ENCODE measurements at regions not wholly inside any gene's neighbourhood (a gene's known extent, or its start where the extent isn't known, plus 50 kb on each side); places are given as distances from the start of the nearest gene placed in this dataset.

- no peaks in the 10 kb centered on the region for H3K36me3 ChIP-seq (ENCODE audit: control insufficient read depth in 1 of 2, insufficient read depth in 2 of 2, low read length in 2 of 2)
- H3K27me3 ChIP-seq (ENCODE audit: low read depth, low read length) = no peaks in the 10 kb centered on the region
- H3K4me3 ChIP-seq (ENCODE audit: low read depth in 1 of 2, low read length in 2 of 2) = no peak overlapping the region
- peaks cover 0 to 15% of the 10 kb centered on the region in 2 donors for H3K9me3 ChIP-seq (ENCODE audit: control insufficient read depth in 1 of 2, low read length in 2 of 2)
- peaks cover 0 to 6% of the 10 kb centered on the region in 2 donors for H3K4me1 ChIP-seq (ENCODE audit: control insufficient read depth in 1 of 2, insufficient read depth in 2 of 2, low read length in 2 of 2)
- H3K27ac ChIP-seq (ENCODE audit: low read length) = no peak overlapping the region
These were observed 302.0 kb upstream of the RND3 start for GRCh38 chr2:150789376-150789905.

DNA sequence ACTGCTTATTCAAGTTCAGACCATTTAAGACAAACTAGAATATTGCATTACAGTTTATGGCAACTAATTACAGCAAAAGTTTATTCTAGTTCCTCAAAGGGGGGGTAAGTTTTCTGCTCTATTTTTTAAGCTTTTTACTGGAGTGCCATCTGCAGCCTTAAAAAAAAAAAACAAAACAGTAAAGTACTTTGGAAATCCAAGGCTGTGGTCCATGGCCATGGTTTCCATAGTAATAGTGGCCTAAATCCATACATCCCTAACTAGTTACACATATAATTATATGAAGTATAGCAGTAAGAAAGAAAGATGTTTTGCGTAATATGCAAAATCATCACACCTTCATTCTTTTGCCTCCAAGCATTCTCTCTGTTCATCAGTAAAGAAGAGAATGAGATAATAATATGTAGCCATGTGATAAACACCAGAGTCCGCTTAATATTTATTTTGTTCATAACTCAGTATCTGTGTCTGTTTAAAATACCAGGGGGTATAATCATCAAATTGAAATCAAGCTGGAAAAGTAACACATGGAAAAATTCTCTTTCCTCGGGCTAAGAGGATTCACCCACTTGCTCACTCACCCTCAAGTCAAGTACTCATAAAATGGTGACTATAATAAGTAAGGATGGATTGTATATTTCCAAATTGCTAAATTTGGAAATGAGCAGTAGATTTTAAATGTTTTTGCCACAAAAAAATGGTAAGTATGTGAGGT, 301.1 kb upstream of the RND3 start:
- H3K4me1 ChIP-seq (ENCODE audit: control insufficient read depth in 1 of 2, insufficient read depth in 2 of 2, low read length in 2 of 2) = peaks cover 0 to 6% of the 10 kb centered on the region in 2 donors
- peaks cover 0 to 15% of the 10 kb centered on the region in 2 donors for H3K9me3 ChIP-seq (ENCODE audit: control insufficient read depth in 1 of 2, low read length in 2 of 2)
- H3K27ac ChIP-seq (ENCODE audit: low read length) = no peak overlapping the region
- no peak overlapping the region for H3K4me3 ChIP-seq (ENCODE audit: low read depth in 1 of 2, low read length in 2 of 2)
- H3K27me3 ChIP-seq (ENCODE audit: low read depth, low read length) = no peaks in the 10 kb centered on the region
- no peaks in the 10 kb centered on the region for H3K36me3 ChIP-seq (ENCODE audit: control insufficient read depth in 1 of 2, insufficient read depth in 2 of 2, low read length in 2 of 2)

GRCh38 chr2:150787353-150788093, 300.1 kb upstream of the RND3 start:
- H3K4me3 ChIP-seq (ENCODE audit: low read depth in 1 of 2, low read length in 2 of 2) = no peak overlapping the region
- peaks cover 0 to 6% of the 10 kb centered on the region in 2 donors for H3K4me1 ChIP-seq (ENCODE audit: control insufficient read depth in 1 of 2, insufficient read depth in 2 of 2, low read length in 2 of 2)
- no peak overlapping the region for H3K27ac ChIP-seq (ENCODE audit: low read length)
- peaks cover 0 to 10% of the 10 kb centered on the region in 2 donors for H3K9me3 ChIP-seq (ENCODE audit: control insufficient read depth in 1 of 2, low read length in 2 of 2)
- H3K27me3 ChIP-seq (ENCODE audit: low read depth, low read length) = no peaks in the 10 kb centered on the region
- no peaks in the 10 kb centered on the region for H3K36me3 ChIP-seq (ENCODE audit: control insufficient read depth in 1 of 2, insufficient read depth in 2 of 2, low read length in 2 of 2)

DNA sequence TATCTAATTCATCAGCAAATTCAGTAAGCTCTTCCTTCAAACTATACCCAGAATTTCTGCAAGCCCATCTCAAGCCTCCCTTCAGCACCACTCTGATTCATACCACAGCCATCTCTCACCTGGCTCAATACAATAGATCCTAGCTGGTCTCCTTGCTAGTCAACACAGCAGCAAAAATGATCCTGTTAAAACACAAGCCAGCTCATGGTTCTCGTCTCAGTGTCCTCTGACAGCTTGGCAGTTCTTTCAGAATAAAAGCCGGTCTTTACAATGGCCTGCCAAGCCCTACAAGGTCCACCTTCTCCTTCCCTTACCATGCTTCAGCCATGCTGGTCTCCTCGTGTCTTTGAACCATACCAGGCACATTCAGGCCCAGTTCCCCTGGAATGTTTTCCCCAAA, 296.9 kb upstream of the RND3 start:
- H3K4me3 ChIP-seq (ENCODE audit: low read depth in 1 of 2, low read length in 2 of 2) = no peak overlapping the region
- no peaks in the 10 kb centered on the region for H3K36me3 ChIP-seq (ENCODE audit: control insufficient read depth in 1 of 2, insufficient read depth in 2 of 2, low read length in 2 of 2)
- H3K9me3 ChIP-seq (ENCODE audit: control insufficient read depth in 1 of 2, low read length in 2 of 2) = no peaks in the 10 kb centered on the region
- no peak overlapping the region for H3K27ac ChIP-seq (ENCODE audit: low read length)
- H3K4me1 ChIP-seq (ENCODE audit: control insufficient read depth in 1 of 2, insufficient read depth in 2 of 2, low read length in 2 of 2) = peaks cover 0 to 4% of the 10 kb centered on the region in 2 donors
- no peaks in the 10 kb centered on the region for H3K27me3 ChIP-seq (ENCODE audit: low read depth, low read length)

DNA sequence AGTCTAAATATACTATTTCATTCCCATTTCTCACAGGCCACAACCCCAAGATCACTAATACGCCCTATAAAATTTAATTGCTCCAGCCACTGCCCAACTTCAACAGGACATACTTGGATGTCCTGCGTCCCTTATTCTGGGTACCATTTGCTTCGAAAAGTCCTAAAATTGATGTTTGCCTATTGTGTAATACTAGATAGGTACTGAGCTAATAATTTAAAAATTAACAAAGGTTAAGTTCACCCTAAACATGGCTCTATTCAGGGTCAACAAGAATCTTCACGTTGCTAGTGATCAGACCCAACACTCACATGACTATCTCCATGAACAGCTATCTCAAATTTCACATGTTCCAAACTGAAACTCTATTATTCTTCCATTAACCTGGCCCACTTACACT, 296.4 kb upstream of the RND3 start:
- Histone ChIP-seq H3K4me1 (ENCODE audit: control insufficient read depth in 1 of 2, insufficient read depth in 2 of 2, low read length in 2 of 2) (no peaks in the 10 kb centered on the region), H3K4me3 (ENCODE audit: low read depth in 1 of 2, low read length in 2 of 2) (no peak overlapping the region), H3K36me3 (ENCODE audit: control insufficient read depth in 1 of 2, insufficient read depth in 2 of 2, low read length in 2 of 2) (no peaks in the 10 kb centered on the region), H3K27me3 (ENCODE audit: low read depth, low read length) (no peaks in the 10 kb centered on the region), H3K27ac (ENCODE audit: low read length) (no peak overlapping the region), H3K9me3 (ENCODE audit: control insufficient read depth in 1 of 2, low read length in 2 of 2) (no peaks in the 10 kb centered on the region)

DNA sequence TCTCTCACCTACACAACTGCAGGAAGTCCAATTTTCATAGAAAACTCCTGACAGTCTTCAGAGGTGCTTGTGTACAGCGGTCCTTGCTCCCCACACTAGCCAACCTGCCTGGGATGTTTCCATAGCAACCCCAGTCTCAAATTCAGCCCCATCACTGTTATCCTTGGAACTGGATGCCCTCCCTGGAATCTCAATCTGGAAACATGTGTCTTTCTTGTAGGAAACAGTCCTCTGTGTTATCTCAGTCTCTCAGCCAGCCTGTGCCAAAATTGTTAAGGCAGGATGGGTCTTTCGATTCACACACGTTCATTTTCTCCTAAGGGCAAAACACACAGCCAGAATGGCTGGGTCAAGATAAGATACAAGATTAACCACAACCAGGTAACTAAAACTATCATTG, 295.5 kb upstream of the RND3 start:
- Histone ChIP-seq H3K9me3 (ENCODE audit: control insufficient read depth in 1 of 2, low read length in 2 of 2) (no peaks in the 10 kb centered on the region), H3K4me1 (ENCODE audit: control insufficient read depth in 1 of 2, insufficient read depth in 2 of 2, low read length in 2 of 2) (no peaks in the 10 kb centered on the region)

DNA sequence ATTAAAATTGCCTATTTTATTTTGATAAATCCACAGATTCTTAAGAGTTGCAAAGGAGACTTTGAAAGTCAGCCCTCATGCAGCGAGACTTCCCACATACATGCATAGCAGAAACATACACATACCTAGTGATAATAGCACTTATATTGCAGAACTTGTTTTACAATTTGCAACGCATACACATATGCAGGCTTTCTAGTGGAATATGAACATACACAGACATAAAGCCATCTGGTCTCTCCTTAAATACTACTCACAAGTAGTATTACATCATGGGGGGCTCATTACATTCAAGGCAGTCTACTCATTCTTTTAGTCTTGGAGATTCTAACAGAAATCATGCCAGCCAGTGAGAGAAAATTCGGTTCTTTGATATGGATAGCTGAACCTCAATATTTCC, 295.1 kb upstream of the RND3 start:
- Histone ChIP-seq H3K36me3 (ENCODE audit: control insufficient read depth in 1 of 2, insufficient read depth in 2 of 2, low read length in 2 of 2) (no peaks in the 10 kb centered on the region), H3K27ac (ENCODE audit: low read length) (no peak overlapping the region), H3K4me1 (ENCODE audit: control insufficient read depth in 1 of 2, insufficient read depth in 2 of 2, low read length in 2 of 2) (no peaks in the 10 kb centered on the region), H3K9me3 (ENCODE audit: control insufficient read depth in 1 of 2, low read length in 2 of 2) (no peaks in the 10 kb centered on the region), H3K4me3 (ENCODE audit: low read depth in 1 of 2, low read length in 2 of 2) (no peak overlapping the region), H3K27me3 (ENCODE audit: low read depth, low read length) (no peaks in the 10 kb centered on the region)

More for the DNA sequence above, 295.5 kb upstream of the RND3 start:
- Histone ChIP-seq H3K36me3 (ENCODE audit: control insufficient read depth in 1 of 2, insufficient read depth in 2 of 2, low read length in 2 of 2) (no peaks in the 10 kb centered on the region), H3K27me3 (ENCODE audit: low read depth, low read length) (no peaks in the 10 kb centered on the region), H3K27ac (ENCODE audit: low read length) (no peak overlapping the region), H3K4me3 (ENCODE audit: low read depth in 1 of 2, low read length in 2 of 2) (no peak overlapping the region)

DNA sequence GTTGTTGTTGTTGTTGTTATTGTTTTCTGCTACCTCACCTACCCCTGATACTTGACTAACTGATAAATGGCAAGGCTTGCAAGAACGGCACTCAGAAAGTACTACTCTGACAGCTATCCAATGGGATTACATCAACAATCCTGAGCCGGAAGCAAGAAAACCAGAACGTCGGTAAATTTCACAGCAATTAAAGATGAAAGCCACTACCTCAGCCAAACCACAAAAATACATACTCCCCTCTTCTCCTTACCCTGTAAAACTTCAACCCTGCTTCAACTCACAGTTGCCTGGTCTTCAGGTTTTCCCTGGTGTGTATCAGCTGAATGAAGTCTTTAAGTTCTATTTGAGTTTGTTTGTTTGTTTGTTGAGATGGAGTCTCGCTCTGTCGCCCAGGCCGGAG, 293.7 kb upstream of the RND3 start:
- H3K4me1 ChIP-seq (ENCODE audit: control insufficient read depth in 1 of 2, insufficient read depth in 2 of 2, low read length in 2 of 2) = no peaks in the 10 kb centered on the region
- H3K27ac ChIP-seq (ENCODE audit: low read length) = no peak overlapping the region
- H3K27me3 ChIP-seq (ENCODE audit: low read depth, low read length) = no peaks in the 10 kb centered on the region
- H3K36me3 ChIP-seq (ENCODE audit: control insufficient read depth in 1 of 2, insufficient read depth in 2 of 2, low read length in 2 of 2) = no peaks in the 10 kb centered on the region
- no peak overlapping the region for H3K4me3 ChIP-seq (ENCODE audit: low read depth in 1 of 2, low read length in 2 of 2)
- no peaks in the 10 kb centered on the region for H3K9me3 ChIP-seq (ENCODE audit: control insufficient read depth in 1 of 2, low read length in 2 of 2)

GRCh38 chr2:150778828-150779227, 291.4 kb upstream of the RND3 start:
- no peaks in the 10 kb centered on the region for H3K4me1 ChIP-seq (ENCODE audit: control insufficient read depth in 1 of 2, insufficient read depth in 2 of 2, low read length in 2 of 2)
- no peak overlapping the region for H3K4me3 ChIP-seq (ENCODE audit: low read depth in 1 of 2, low read length in 2 of 2)
- no peaks in the 10 kb centered on the region for H3K36me3 ChIP-seq (ENCODE audit: control insufficient read depth in 1 of 2, insufficient read depth in 2 of 2, low read length in 2 of 2)
- no peaks in the 10 kb centered on the region for H3K27me3 ChIP-seq (ENCODE audit: low read depth, low read length)
- no peaks in the 10 kb centered on the region for H3K9me3 ChIP-seq (ENCODE audit: control insufficient read depth in 1 of 2, low read length in 2 of 2)
- no peak overlapping the region for H3K27ac ChIP-seq (ENCODE audit: low read length)

- Histone ChIP-seq H3K27me3 (ENCODE audit: low read depth, low read length) (no peaks in the 10 kb centered on the region), H3K4me3 (ENCODE audit: low read depth in 1 of 2, low read length in 2 of 2) (no peak overlapping the region), H3K27ac (ENCODE audit: low read length) (no peak overlapping the region)
These were observed 282.0 kb upstream of the RND3 start for GRCh38 chr2:150769421-150769820.

GRCh38 chr2:150767991-150768746, 280.7 kb upstream of the RND3 start:
- Histone ChIP-seq H3K27me3 (ENCODE audit: low read depth, low read length) (no peaks in the 10 kb centered on the region), H3K36me3 (ENCODE audit: control insufficient read depth in 1 of 2, insufficient read depth in 2 of 2, low read length in 2 of 2) (no peaks in the 10 kb centered on the region), H3K4me3 (ENCODE audit: low read depth in 1 of 2, low read length in 2 of 2) (no peak overlapping the region), H3K27ac (ENCODE audit: low read length) (no peak overlapping the region), H3K9me3 (ENCODE audit: control insufficient read depth in 1 of 2, low read length in 2 of 2) (no peaks in the 10 kb centered on the region), H3K4me1 (ENCODE audit: control insufficient read depth in 1 of 2, insufficient read depth in 2 of 2, low read length in 2 of 2) (no peaks in the 10 kb centered on the region)

More at GRCh38 chr2:150769421-150769820, 282.0 kb upstream of the RND3 start:
- Histone ChIP-seq H3K4me1 (ENCODE audit: control insufficient read depth in 1 of 2, insufficient read depth in 2 of 2, low read length in 2 of 2) (no peaks in the 10 kb centered on the region), H3K36me3 (ENCODE audit: control insufficient read depth in 1 of 2, insufficient read depth in 2 of 2, low read length in 2 of 2) (no peaks in the 10 kb centered on the region), H3K9me3 (ENCODE audit: control insufficient read depth in 1 of 2, low read length in 2 of 2) (no peaks in the 10 kb centered on the region)

All from muscle layer of duodenum (tissue), 2 donors.